H9 (cell line): ENCODE measurements at regions not wholly inside any gene's neighbourhood (a gene's known extent, or its start where the extent isn't known, plus 50 kb on each side); places are given as distances from the start of the nearest gene placed in this dataset.

Experiments used
- DNase-seq: peaks from one replicate; pipeline ENCODE4 v3.0.0-alpha.2; 2017
- H2AFZ ChIP-seq: one replicate; pipeline ENCODE4 v1.6.1; 2013; ENCODE audit warnings: mild to moderate bottlenecking, low read length, control low read depth, moderate library complexity
- H2AK5ac ChIP-seq: 2 replicates; pipeline ENCODE4 v1.6.1; 2013; ENCODE audit warnings: low read length, control low read depth, mixed read lengths; ENCODE audit not compliant: insufficient read length
- H2BK120ac ChIP-seq: one replicate; pipeline ENCODE4 v1.6.1; 2013; ENCODE audit warnings: low read depth, mild to moderate bottlenecking, low read length, control low read depth, inconsistent platforms; ENCODE audit not compliant: poor library complexity, severe bottlenecking
- H2BK12ac ChIP-seq: 2 replicates; pipeline ENCODE4 v1.6.1; 2013; ENCODE audit warnings: low read length, control low read depth, mixed read lengths, low read depth; ENCODE audit not compliant: insufficient read length
- H2BK15ac ChIP-seq: 2 replicates; pipeline ENCODE4 v1.6.1; 2013; ENCODE audit warnings: low read depth, low read length, control low read depth
- H2BK20ac ChIP-seq: one replicate; pipeline ENCODE4 v1.6.1; 2013; ENCODE audit warnings: low read depth, mild to moderate bottlenecking, low read length, control low read depth, inconsistent platforms; ENCODE audit not compliant: poor library complexity, severe bottlenecking
- H2BK5ac ChIP-seq: 2 replicates; pipeline ENCODE4 v1.6.1; 2013; ENCODE audit warnings: low read length, control low read depth, mixed read lengths; ENCODE audit not compliant: insufficient read length
- H3K14ac ChIP-seq: 2 replicates; pipeline ENCODE4 v1.6.1; 2013; ENCODE audit warnings: low read length, control low read depth; ENCODE audit not compliant: insufficient read depth
- H3K18ac ChIP-seq: 2 replicates; pipeline ENCODE4 v1.6.1; 2013; ENCODE audit warnings: low read depth, mild to moderate bottlenecking, mixed read lengths, low read length, control low read depth; ENCODE audit not compliant: insufficient read length
- H3K23ac ChIP-seq: 2 replicates; pipeline ENCODE4 v1.6.1; 2013; ENCODE audit warnings: low read length, control low read depth, mixed read lengths, low read depth; ENCODE audit not compliant: insufficient read length
- H3K23me2 ChIP-seq: 2 replicates; pipeline ENCODE4 v1.6.1; 2013; ENCODE audit warnings: low read depth, mild to moderate bottlenecking, mixed read lengths, low read length, control low read depth; ENCODE audit not compliant: insufficient read length, poor library complexity, severe bottlenecking
- H3K27ac ChIP-seq: 2 replicates; pipeline ENCODE4 v1.5.1; 2013; ENCODE audit warnings: low read length, control low read depth, mixed read lengths, low read depth; ENCODE audit not compliant: insufficient read length
- H3K27me3 ChIP-seq: 2 replicates; pipeline ENCODE4 v1.6.1; 2013; ENCODE audit warnings: low read length, control low read depth, inconsistent platforms; ENCODE audit not compliant: insufficient read depth
- H3K4ac ChIP-seq: 2 replicates; pipeline ENCODE4 v1.6.1; 2013; ENCODE audit warnings: low read depth, mild to moderate bottlenecking, control low read depth, inconsistent platforms, low read length, moderate library complexity
- H3K4me1 ChIP-seq: 2 replicates; pipeline ENCODE4 v1.6.1; 2013; ENCODE audit warnings: low read length, control low read depth, inconsistent platforms; ENCODE audit not compliant: insufficient read depth
- H3K4me2 ChIP-seq: 2 replicates; pipeline ENCODE4 v1.6.1; 2013; ENCODE audit warnings: low read length, control low read depth, mixed read lengths; ENCODE audit not compliant: insufficient read length, insufficient read depth
- H3K56ac ChIP-seq: 2 replicates; pipeline ENCODE4 v1.6.1; 2013; ENCODE audit warnings: low read depth, mild to moderate bottlenecking, mixed read lengths, low read length, control low read depth; ENCODE audit not compliant: insufficient read length
- H3K79me1 ChIP-seq: 2 replicates; pipeline ENCODE4 v1.6.1; 2013; ENCODE audit warnings: low read depth, mild to moderate bottlenecking, moderate library complexity, low read length, control low read depth, inconsistent platforms; ENCODE audit not compliant: insufficient read depth, poor library complexity, severe bottlenecking
- H3K79me2 ChIP-seq: 2 replicates; pipeline ENCODE4 v1.6.1; 2013; ENCODE audit warnings: low read length, control low read depth, inconsistent platforms; ENCODE audit not compliant: insufficient read depth
- H3K9ac ChIP-seq: 2 replicates; pipeline ENCODE4 v1.6.1; 2013; ENCODE audit warnings: low read length, control low read depth, mixed read lengths; ENCODE audit not compliant: insufficient read length; ENCODE audit errors: extremely low read depth
- H3K9me3 ChIP-seq: one replicate; pipeline ENCODE4 v1.6.1; 2013; ENCODE audit warnings: low read depth, low read length, inconsistent platforms; ENCODE audit not compliant: control insufficient read depth
- H3T11ph ChIP-seq: one replicate; pipeline ENCODE4 v1.6.1; 2013; ENCODE audit warnings: mild to moderate bottlenecking, low read length, control low read depth, inconsistent platforms
- H4K20me1 ChIP-seq: one replicate; pipeline ENCODE4 v1.6.1; 2013; ENCODE audit not compliant: control insufficient read depth, insufficient read length, insufficient read depth
- H4K5ac ChIP-seq: 2 replicates; pipeline ENCODE4 v1.6.1; 2013; ENCODE audit warnings: low read depth, mild to moderate bottlenecking, mixed read lengths, low read length, control low read depth; ENCODE audit not compliant: insufficient read length
- H4K8ac ChIP-seq: replicated peaks from 2 replicates; pipeline ENCODE4 v1.6.1; 2013; ENCODE audit warnings: low read length, control low read depth, mixed read lengths, low read depth; ENCODE audit not compliant: insufficient read length
- H4K91ac ChIP-seq: 2 replicates; pipeline ENCODE4 v1.6.1; 2013; ENCODE audit warnings: low read depth, mild to moderate bottlenecking, moderate library complexity, mixed read lengths, low read length, control low read depth; ENCODE audit not compliant: insufficient read length
- H3K27ac Mint-ChIP-seq, 3 experiments: 2 replicates in 2 of 3; 3 replicates in 1 of 3; pipeline ENCODE4 v1.8.0; 2020 to 2021; ENCODE audit warnings: mixed read lengths in 3 of 3, mild to moderate bottlenecking in 1 of 3, moderate library complexity in 1 of 3
- H3K27me3 Mint-ChIP-seq: 2 replicates; pipeline ENCODE4 v1.8.0; 2021; ENCODE audit warnings: low read depth, mild to moderate bottlenecking, moderate library complexity, mixed read lengths
- H3K36me3 Mint-ChIP-seq, 3 experiments: 2 replicates in 2 of 3; 3 replicates in 1 of 3; pipeline ENCODE4 v1.8.0; 2020 to 2021; ENCODE audit warnings: low read depth in 3 of 3, mixed read lengths in 3 of 3; ENCODE audit not compliant: insufficient read depth in 1 of 3
- H3K4me1 Mint-ChIP-seq, 2 experiments: 2 replicates each; pipeline ENCODE4 v1.8.0; 2020; ENCODE audit warnings: mixed read lengths in 2 of 2
- H3K4me3 Mint-ChIP-seq, 2 experiments: 2 replicates in 1 of 2; 3 replicates in 1 of 2; pipeline ENCODE4 v1.8.0; 2020 to 2021; ENCODE audit warnings: mild to moderate bottlenecking in 2 of 2, mixed read lengths in 2 of 2, moderate library complexity in 1 of 2
- H3K9me3 Mint-ChIP-seq, 2 experiments: 2 replicates in 1 of 2; 3 replicates in 1 of 2; pipeline ENCODE4 v1.8.0; 2020; ENCODE audit warnings: mild to moderate bottlenecking in 2 of 2, mixed read lengths in 2 of 2, moderate library complexity in 1 of 2
- WGBS: extraction: QIAGEN DNeasy Blood & Tissue Kit; methylation state at CpG from one replicate; pipeline ENCODE4 v1.1.7; 2013; ENCODE audit warnings: missing lambda C conversion rate, low lambda C conversion rate, mixed read lengths; ENCODE audit not compliant: insufficient read length; ENCODE audit errors: extremely low coverage; 5-methylcytosine and 5-hydroxymethylcytosine counted together
- TF ChIP-seq, protein P1 (sequence below): fragments of 200-600 bp; sonication (generic); conservative IDR thresholded peaks from 3 replicates; pipeline ENCODE4 v1.8.0; 2021; ENCODE audit warnings: antibody characterized with exemption, mild to moderate bottlenecking

DNA sequence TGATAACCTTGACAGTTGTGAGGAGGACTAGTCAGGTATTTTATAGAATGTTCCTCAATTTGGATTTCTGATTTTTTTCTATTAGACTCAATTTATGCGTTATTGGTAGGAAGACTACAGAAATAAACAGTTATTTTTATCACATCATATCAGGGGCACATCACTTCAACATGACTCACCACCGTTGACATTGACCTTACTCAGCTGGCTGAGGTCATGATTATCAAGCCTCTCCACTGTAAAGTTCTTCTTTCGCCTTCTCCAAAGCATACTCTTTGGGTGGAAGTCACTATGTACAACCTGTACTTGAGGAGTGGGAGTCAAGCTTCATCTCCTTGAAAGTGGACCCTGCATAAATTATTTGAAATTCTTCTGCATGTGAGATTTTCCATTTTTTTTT is 194.3 kb upstream of the IGFBP3 start:
- no peaks in the 10 kb centered on the region for H3K36me3 Mint-ChIP-seq
- no peak overlapping the region for H2BK5ac ChIP-seq
- H3K4me1 ChIP-seq = no peaks in the 10 kb centered on the region
- H2BK15ac ChIP-seq = no peak overlapping the region
- no peak overlapping the region for H3K27ac ChIP-seq
- TF ChIP-seq, protein P1, sequence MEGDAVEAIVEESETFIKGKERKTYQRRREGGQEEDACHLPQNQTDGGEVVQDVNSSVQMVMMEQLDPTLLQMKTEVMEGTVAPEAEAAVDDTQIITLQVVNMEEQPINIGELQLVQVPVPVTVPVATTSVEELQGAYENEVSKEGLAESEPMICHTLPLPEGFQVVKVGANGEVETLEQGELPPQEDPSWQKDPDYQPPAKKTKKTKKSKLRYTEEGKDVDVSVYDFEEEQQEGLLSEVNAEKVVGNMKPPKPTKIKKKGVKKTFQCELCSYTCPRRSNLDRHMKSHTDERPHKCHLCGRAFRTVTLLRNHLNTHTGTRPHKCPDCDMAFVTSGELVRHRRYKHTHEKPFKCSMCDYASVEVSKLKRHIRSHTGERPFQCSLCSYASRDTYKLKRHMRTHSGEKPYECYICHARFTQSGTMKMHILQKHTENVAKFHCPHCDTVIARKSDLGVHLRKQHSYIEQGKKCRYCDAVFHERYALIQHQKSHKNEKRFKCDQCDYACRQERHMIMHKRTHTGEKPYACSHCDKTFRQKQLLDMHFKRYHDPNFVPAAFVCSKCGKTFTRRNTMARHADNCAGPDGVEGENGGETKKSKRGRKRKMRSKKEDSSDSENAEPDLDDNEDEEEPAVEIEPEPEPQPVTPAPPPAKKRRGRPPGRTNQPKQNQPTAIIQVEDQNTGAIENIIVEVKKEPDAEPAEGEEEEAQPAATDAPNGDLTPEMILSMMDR = no peak
- H3T11ph ChIP-seq = no peak overlapping the region
- H4K5ac ChIP-seq = no peak overlapping the region
- H4K8ac ChIP-seq = no peak overlapping the region
- no peak overlapping the region for H3K18ac ChIP-seq
- H4K91ac ChIP-seq = no peak overlapping the region
- no peaks in the 10 kb centered on the region for H3K79me1 ChIP-seq
- no peaks in the 10 kb centered on the region for H3K9me3 Mint-ChIP-seq
- no peak overlapping the region for H3K14ac ChIP-seq
- no peaks in the 10 kb centered on the region for H3K4me1 Mint-ChIP-seq
- no peak overlapping the region for H2BK12ac ChIP-seq
- H2AK5ac ChIP-seq = no peak overlapping the region
- no peak overlapping the region for H3K4me3 Mint-ChIP-seq
- H3K27me3 Mint-ChIP-seq = no peaks in the 10 kb centered on the region
- H3K23ac ChIP-seq = no peak overlapping the region
- no peak for DNase-seq
- H2BK120ac ChIP-seq = no peak overlapping the region
- H3K9me3 ChIP-seq = no peaks in the 10 kb centered on the region
- WGBS = no CpG with 5 or more reads among the region's 3 CpGs
- H3K27me3 ChIP-seq = no peaks in the 10 kb centered on the region
- H3K23me2 ChIP-seq = no peaks in the 10 kb centered on the region
- H4K20me1 ChIP-seq = no peaks in the 10 kb centered on the region
- H3K56ac ChIP-seq = no peak overlapping the region
- H3K27ac Mint-ChIP-seq = no peak overlapping the region; a peak in 1 of 7 replicates
- no peak overlapping the region for H3K4ac ChIP-seq
- no peak overlapping the region for H2BK20ac ChIP-seq
- no peak overlapping the region for H3K9ac ChIP-seq
- no peak overlapping the region for H3K4me2 ChIP-seq
- no peaks in the 10 kb centered on the region for H3K79me2 ChIP-seq
- no peak overlapping the region for H2AFZ ChIP-seq
